Lung (tissue), 11 donors: ENCODE measurements at regions not wholly inside any gene's neighbourhood (a gene's known extent, or its start where the extent isn't known, plus 50 kb on each side); places are given as distances from the start of the nearest gene placed in this dataset.

Experiments used
- ATAC-seq: fragments of 200-7000 bp; cut with Tn5 transposase; one replicate; pipeline ENCODE4 v1.9.1; 2020; ENCODE audit warnings: moderate number of reproducible peaks; ENCODE audit not compliant: insufficient read depth, low FRiP score
- DNase-seq, 3 donors: peaks; one replicate each; pipeline ENCODE4 v3.0.0-alpha.2; 2013 to 2017
- H3K27ac ChIP-seq, 2 donors: one replicate each; pipeline ENCODE4 v1.5.1; 2013; ENCODE audit warnings: mild to moderate bottlenecking in 2 of 2, moderate library complexity in 2 of 2, control low read depth in 1 of 2, inconsistent platforms in 1 of 2, low read depth in 1 of 2, low read length in 1 of 2
- H3K27me3 ChIP-seq, 3 donors: one replicate each; pipeline ENCODE4 v1.5.1; 2013; ENCODE audit warnings: low read length in 2 of 3; ENCODE audit not compliant: control insufficient read depth in 3 of 3, insufficient read depth in 3 of 3
- H3K36me3 ChIP-seq, 4 donors: one replicate each; pipeline ENCODE4 v1.5.1; 2013; ENCODE audit warnings: low read length in 4 of 4, mild to moderate bottlenecking in 1 of 4, moderate library complexity in 1 of 4; ENCODE audit not compliant: control insufficient read depth in 4 of 4, insufficient read depth in 4 of 4
- H3K4me1 ChIP-seq, 5 donors: one replicate each; pipeline ENCODE4 v1.5.1; 2013; ENCODE audit warnings: low read length in 5 of 5, mild to moderate bottlenecking in 2 of 5, moderate library complexity in 1 of 5; ENCODE audit not compliant: control insufficient read depth in 5 of 5, insufficient read depth in 5 of 5
- H3K4me3 ChIP-seq: one replicate; pipeline ENCODE4 v1.5.1; 2013; ENCODE audit warnings: mild to moderate bottlenecking, control low read depth, moderate library complexity
- H3K9ac ChIP-seq, 2 donors: one replicate each; pipeline ENCODE4 v1.5.1; 2013; ENCODE audit warnings: low read length in 2 of 2, control low read depth in 1 of 2; ENCODE audit not compliant: insufficient read depth in 1 of 2
- H3K9me3 ChIP-seq, 4 donors: one replicate each; pipeline ENCODE4 v1.5.1; 2013; ENCODE audit warnings: low read length in 3 of 4, mild to moderate bottlenecking in 1 of 4, moderate library complexity in 1 of 4; ENCODE audit not compliant: control insufficient read depth in 4 of 4, insufficient read depth in 3 of 4
- WGBS, 2 donors: extraction: QIAGEN DNeasy Blood & Tissue Kit; methylation state at CpG; one replicate each; pipeline ENCODE4 v1.1.7; 2013; 5-methylcytosine and 5-hydroxymethylcytosine counted together
- TF ChIP-seq, protein P1 (sequence below): IDR thresholded peaks from 2 replicates; pipeline ENCODE4 v1.5.1; 2012; ENCODE audit warnings: mild to moderate bottlenecking; ENCODE audit errors: control extremely low read depth, extremely low read depth
- donor health status: control.
- donor health status: control.
- donor health status: Bipolar disorder and iron deficiency.
- donor health status: healthy.
- donor health status: DM: yes; HTN: yes; CAD: no.

DNA sequence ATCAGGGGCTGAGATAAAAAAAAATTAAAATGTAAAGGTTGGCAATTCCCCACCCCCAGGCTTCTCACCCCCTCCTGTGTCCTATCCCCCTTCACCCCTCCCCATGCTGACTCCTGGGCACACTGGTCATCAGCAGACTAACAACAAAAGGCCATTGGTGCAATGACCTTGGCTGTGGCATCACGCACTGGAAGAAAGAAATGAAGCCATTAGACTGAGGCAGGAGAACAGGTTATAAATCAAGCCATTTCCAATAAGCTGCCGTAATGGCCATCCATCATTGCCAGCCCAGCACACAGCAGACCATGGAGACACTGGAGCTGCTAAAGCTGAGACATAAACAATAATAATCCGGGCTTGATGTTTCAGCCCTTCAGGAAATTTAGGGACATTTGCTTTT is 342.4 kb upstream of the ETAA1 start:
- no peaks in the 10 kb centered on the region for H3K36me3 ChIP-seq
- no peak overlapping the region for H3K27ac ChIP-seq
- H3K9me3 ChIP-seq = peaks cover 0 to 5% (median 0%) of the 10 kb centered on the region in 4 donors
- 53 to 69% methylated on average over 3 of the region's 3 CpGs for WGBS, 2 donors
- no peaks in the 10 kb centered on the region for H3K27me3 ChIP-seq
- no peak for DNase-seq
- no peak overlapping the region for H3K9ac ChIP-seq
- H3K4me3 ChIP-seq = no peak overlapping the region
- TF ChIP-seq, protein P1, sequence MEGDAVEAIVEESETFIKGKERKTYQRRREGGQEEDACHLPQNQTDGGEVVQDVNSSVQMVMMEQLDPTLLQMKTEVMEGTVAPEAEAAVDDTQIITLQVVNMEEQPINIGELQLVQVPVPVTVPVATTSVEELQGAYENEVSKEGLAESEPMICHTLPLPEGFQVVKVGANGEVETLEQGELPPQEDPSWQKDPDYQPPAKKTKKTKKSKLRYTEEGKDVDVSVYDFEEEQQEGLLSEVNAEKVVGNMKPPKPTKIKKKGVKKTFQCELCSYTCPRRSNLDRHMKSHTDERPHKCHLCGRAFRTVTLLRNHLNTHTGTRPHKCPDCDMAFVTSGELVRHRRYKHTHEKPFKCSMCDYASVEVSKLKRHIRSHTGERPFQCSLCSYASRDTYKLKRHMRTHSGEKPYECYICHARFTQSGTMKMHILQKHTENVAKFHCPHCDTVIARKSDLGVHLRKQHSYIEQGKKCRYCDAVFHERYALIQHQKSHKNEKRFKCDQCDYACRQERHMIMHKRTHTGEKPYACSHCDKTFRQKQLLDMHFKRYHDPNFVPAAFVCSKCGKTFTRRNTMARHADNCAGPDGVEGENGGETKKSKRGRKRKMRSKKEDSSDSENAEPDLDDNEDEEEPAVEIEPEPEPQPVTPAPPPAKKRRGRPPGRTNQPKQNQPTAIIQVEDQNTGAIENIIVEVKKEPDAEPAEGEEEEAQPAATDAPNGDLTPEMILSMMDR = no peak
- no peak for ATAC-seq
- H3K4me1 ChIP-seq = peaks cover 0 to 17% (median 0%) of the 10 kb centered on the region in 5 donors

DNA sequence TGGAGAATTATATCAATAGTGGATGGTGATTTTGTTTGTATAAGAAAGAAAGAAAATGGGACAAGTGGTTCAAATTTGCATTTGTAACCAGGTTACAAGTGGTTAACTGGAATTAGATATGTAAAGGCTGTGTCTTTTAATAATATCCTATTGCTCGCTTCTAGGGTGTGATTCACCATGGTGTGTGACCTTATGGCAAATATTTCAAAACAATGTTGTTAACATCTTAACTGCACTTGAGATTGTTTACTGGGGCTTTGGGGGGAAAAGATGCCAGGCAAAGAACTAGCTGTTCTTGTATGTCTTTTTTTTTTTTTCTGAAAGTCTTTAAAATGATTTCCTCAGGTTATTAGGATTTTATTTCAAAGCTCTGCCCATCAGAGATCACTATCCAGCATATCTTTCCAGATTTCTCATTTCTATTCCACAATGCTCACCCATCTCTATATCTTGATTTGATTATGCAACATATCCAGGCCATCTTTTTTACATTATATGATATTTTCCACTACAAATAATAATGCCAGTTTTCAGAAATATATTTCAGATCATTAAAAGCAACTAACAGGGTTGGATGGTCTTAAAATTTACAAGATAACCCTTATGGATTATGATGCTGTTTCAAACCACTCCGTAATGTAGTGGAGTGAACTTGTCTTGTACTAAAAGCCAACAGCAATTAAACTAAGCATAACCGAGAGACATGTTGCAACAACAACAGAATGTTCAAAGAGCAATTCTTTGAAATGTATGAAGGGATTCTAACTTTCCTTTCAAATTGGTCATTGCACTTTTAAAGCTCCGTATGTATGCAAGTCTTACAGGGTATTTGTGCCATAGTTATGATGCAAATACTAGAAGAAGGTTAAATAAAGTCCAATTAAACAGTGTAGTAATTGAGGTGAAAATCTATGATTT is 341.5 kb upstream of the ETAA1 start:
- H3K9me3 ChIP-seq = peaks cover 0 to 6% (median 2%) of the 10 kb centered on the region in 4 donors
- no peak overlapping the region for H3K27ac ChIP-seq
- WGBS, 2 donors = 74 to 77% methylated on average over 4 of the region's 4 CpGs
- no peaks in the 10 kb centered on the region for H3K27me3 ChIP-seq
- no peaks in the 10 kb centered on the region for H3K36me3 ChIP-seq
- H3K4me3 ChIP-seq = no peak overlapping the region
- DNase-seq = peak in 1 of 3 donors; percentile 47
- H3K9ac ChIP-seq = no peak overlapping the region
- no peak for ATAC-seq
- peaks cover 0 to 17% (median 0%) of the 10 kb centered on the region in 5 donors for H3K4me1 ChIP-seq
- TF ChIP-seq, protein P1 = no peak

DNA sequence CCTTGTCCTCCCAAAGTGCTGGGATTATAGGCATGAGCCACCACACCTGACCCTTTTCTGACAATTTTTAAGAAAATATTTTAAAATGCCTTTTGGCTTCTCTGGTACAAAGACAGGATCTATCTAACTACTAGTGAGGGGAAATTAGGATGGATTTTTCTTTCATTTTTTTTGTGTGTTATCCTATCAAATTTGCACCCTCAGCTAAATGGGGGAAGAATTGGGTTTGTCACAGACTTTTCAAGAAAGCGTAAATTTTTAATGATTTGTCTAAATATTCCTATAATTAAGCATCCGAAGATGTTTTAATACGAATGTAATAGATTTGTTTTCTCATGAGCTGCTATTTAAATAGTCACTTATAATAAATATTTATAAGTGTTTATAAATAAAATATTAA is 340.0 kb upstream of the ETAA1 start:
- Histone ChIP-seq H3K4me3 (no peak overlapping the region), H3K27ac (no peak overlapping the region), H3K9me3 (peaks cover 0 to 6% (median 2%) of the 10 kb centered on the region in 4 donors), H3K4me1 (peaks cover 0 to 17% (median 0%) of the 10 kb centered on the region in 5 donors), H3K36me3 (no peaks in the 10 kb centered on the region), H3K27me3 (no peaks in the 10 kb centered on the region), H3K9ac (no peak overlapping the region)
- ATAC-seq (no peak), DNase-seq (no peak)
- WGBS, 2 donors = 82 to 86% methylated on average over 3 of the region's 3 CpGs
- TF ChIP-seq, protein P1 = no peak
